ENCODE measurements at regions not wholly inside any gene's neighbourhood (a gene's known extent, or its start where the extent isn't known, plus 50 kb on each side); places are given as distances from the start of the nearest gene placed in this dataset.
A peak's percentile ranks its signal among the peaks of the same experiment; 100 is the strongest.
"Not testable (repeated sequence)": the region's sequence is repeated elsewhere in the genome, so short reads cannot be mapped to it uniquely, and the experiment has no call there.

GRCh38 chrX:51148848-51149247, 183.8 kb upstream of the NUDT10 start:
- peak; percentile 3 for DNase-seq (ENCODE audit: low read depth)

GRCh38 chrX:51151734-51152133, 180.9 kb upstream of the NUDT10 start:
- DNase-seq (ENCODE audit: low read depth), result no peak

GRCh38 chrX:51155157-51155556, 177.5 kb upstream of the NUDT10 start:
- no peak for DNase-seq (ENCODE audit: low read depth)

- DNase-seq (ENCODE audit: low read depth), result no peak
These were observed 177.1 kb upstream of the NUDT10 start for GRCh38 chrX:51155566-51155965.

- DNase-seq (ENCODE audit: low read depth), result no peak
These were observed 174.4 kb upstream of the NUDT10 start for GRCh38 chrX:51158231-51158630.

GRCh38 chrX:51159378-51159777, 173.2 kb upstream of the NUDT10 start:
- not testable (repeated sequence) for DNase-seq (ENCODE audit: low read depth)

GRCh38 chrX:51163730-51164129, 168.9 kb upstream of the NUDT10 start:
- DNase-seq (ENCODE audit: low read depth), result no peak

GRCh38 chrX:51178356-51178900, 154.2 kb upstream of the NUDT10 start:
- DNase-seq (ENCODE audit: low read depth), result not testable (repeated sequence)

- DNase-seq (ENCODE audit: low read depth), result not testable (repeated sequence)
These were observed 152.8 kb upstream of the NUDT10 start for GRCh38 chrX:51179805-51180204.

GRCh38 chrX:51182545-51182944, 150.1 kb upstream of the NUDT10 start:
- DNase-seq (ENCODE audit: low read depth), result no peak

- no peak for DNase-seq (ENCODE audit: low read depth)
These were observed 140.5 kb upstream of the NUDT10 start for GRCh38 chrX:51192104-51192503.

- no peak for DNase-seq (ENCODE audit: low read depth)
These were observed 117.4 kb upstream of the NUDT10 start for GRCh38 chrX:51215266-51215665.

GRCh38 chrX:51215856-51216255, 116.8 kb upstream of the NUDT10 start:
- DNase-seq (ENCODE audit: low read depth), result no peak

- DNase-seq (ENCODE audit: low read depth), result no peak
These were observed 90.4 kb upstream of the NUDT10 start for GRCh38 chrX:51242212-51242611.

GRCh38 chrX:51257490-51257889, 75.1 kb upstream of the NUDT10 start:
- DNase-seq (ENCODE audit: low read depth), result no peak

- DNase-seq (ENCODE audit: low read depth), result not testable (repeated sequence)
These were observed 70.4 kb upstream of the NUDT10 start for GRCh38 chrX:51262271-51262670.

- DNase-seq (ENCODE audit: low read depth), result no peak
These were observed 60.0 kb upstream of the NUDT10 start for GRCh38 chrX:51272638-51273037.

- DNase-seq (ENCODE audit: low read depth), result no peak
These were observed 50.8 kb upstream of the NUDT10 start for GRCh38 chrX:51281758-51282318.

All from RPMI7951 (cell line).